DMS114 treated with DMSO at 0.1 percent for 48 hours (cell line): ENCODE measurements at regions not wholly inside any gene's neighbourhood (a gene's known extent, or its start where the extent isn't known, plus 50 kb on each side); places are given as distances from the start of the nearest gene placed in this dataset.

Experiments
- DNase-seq: peaks from one replicate; lab custom pipeline; 2025; ENCODE audit not compliant: unreplicated experiment; lab: John Stamatoyannopoulos, UW

GRCh38 chr12:116482179-116482578 lies 77.0 kb upstream of the MAP1LC3B2 start:
- no peak for DNase-seq

GRCh38 chr12:116482859-116483258 lies 76.3 kb upstream of the MAP1LC3B2 start:
- DNase-seq = no peak

GRCh38 chr12:116483959-116484750 lies 75.0 kb upstream of the MAP1LC3B2 start:
- no peak for DNase-seq

GRCh38 chr12:116484807-116485206 lies 74.4 kb upstream of the MAP1LC3B2 start:
- DNase-seq = no peak

- DNase-seq = no peak
Observed at GRCh38 chr12:116489116-116489515, 70.1 kb upstream of the MAP1LC3B2 start.

- DNase-seq = no peak
Observed at GRCh38 chr12:116490471-116490870, 68.7 kb upstream of the MAP1LC3B2 start.

- DNase-seq = no peak
Observed at GRCh38 chr12:116492703-116493324, 66.4 kb upstream of the MAP1LC3B2 start.

GRCh38 chr12:116495260-116495659 lies 63.9 kb upstream of the MAP1LC3B2 start:
- no peak for DNase-seq

- DNase-seq = no peak
Observed at GRCh38 chr12:116497051-116497591, 62.1 kb upstream of the MAP1LC3B2 start.

GRCh38 chr12:116498471-116498870 lies 60.7 kb upstream of the MAP1LC3B2 start:
- DNase-seq = no peak

- no peak for DNase-seq
Observed at GRCh38 chr12:116502141-116502725, 56.9 kb upstream of the MAP1LC3B2 start.

GRCh38 chr12:116502989-116503496 lies 56.1 kb upstream of the MAP1LC3B2 start:
- DNase-seq = no peak

GRCh38 chr12:116504438-116504837 lies 54.7 kb upstream of the MAP1LC3B2 start:
- no peak for DNase-seq

- DNase-seq = no peak
Observed at GRCh38 chr12:116506697-116507064, 52.5 kb upstream of the MAP1LC3B2 start.

GRCh38 chr12:116508145-116509121 lies 50.7 kb upstream of the MAP1LC3B2 start:
- peak; percentile 30 for DNase-seq
